GM23248 (cell line): ENCODE measurements at regions not wholly inside any gene's neighbourhood (a gene's known extent, or its start where the extent isn't known, plus 50 kb on each side); places are given as distances from the start of the nearest gene placed in this dataset.

ENCODE experiments used
- EZH2 ChIP-seq: fragments of 200-600 bp; sonication (generic); IDR thresholded peaks from 2 replicates; pipeline ENCODE4 v1.6.1; 2018; ENCODE audit warnings: antibody characterized with exemption, mild to moderate bottlenecking; ENCODE audit not compliant: insufficient read depth, poor library complexity, severe bottlenecking
- EZH2phosphoT487 ChIP-seq: fragments of 200-600 bp; sonication (generic); IDR thresholded peaks from 2 replicates; pipeline ENCODE4 v1.6.1; 2018; ENCODE audit warnings: antibody characterized with exemption, moderate library complexity, mild to moderate bottlenecking, low read depth; ENCODE audit not compliant: insufficient read depth

DNA sequence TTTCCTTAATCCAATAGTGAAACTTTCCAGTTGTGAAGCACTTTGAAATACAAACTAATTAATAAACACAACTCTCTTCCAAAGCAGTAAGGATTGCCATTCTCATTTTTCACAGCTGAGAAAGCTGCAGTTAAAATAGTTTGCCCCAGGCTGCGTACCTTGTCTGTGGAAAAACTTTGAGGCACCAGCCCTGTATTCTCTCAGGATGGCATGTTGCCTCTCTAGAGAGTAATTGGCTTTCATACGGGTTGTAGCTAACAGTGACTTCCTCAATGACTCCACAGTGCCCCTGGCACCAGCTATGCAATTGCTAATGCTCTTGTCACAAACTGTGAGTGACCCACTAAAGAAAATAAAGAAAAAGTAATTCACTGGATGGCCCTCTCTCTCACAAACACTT lies 345.7 kb downstream of the MTX2 start:
- no peak for TF ChIP-seq EZH2phosphoT487
- TF ChIP-seq EZH2 = no peak
